Effector memory CD4-positive, alpha-beta T cell (primary cell): ENCODE measurements at regions not wholly inside any gene's neighbourhood (a gene's known extent, or its start where the extent isn't known, plus 50 kb on each side); places are given as distances from the start of the nearest gene placed in this dataset.

ENCODE experiments used
- DNase-seq, 3 donors: peaks; one replicate each; pipeline ENCODE4 v3.0.0-alpha.2; 2020
- H3K27ac ChIP-seq: 2 replicates; pipeline ENCODE4 v1.7.0; 2013; ENCODE audit warnings: mild to moderate bottlenecking, low read length, moderate library complexity; ENCODE audit not compliant: insufficient read depth, poor library complexity, severe bottlenecking
- H3K27me3 ChIP-seq: replicated peaks from 2 replicates; pipeline ENCODE4 v1.7.0; 2013; ENCODE audit warnings: mild to moderate bottlenecking, low read length; ENCODE audit not compliant: insufficient read depth, control insufficient read depth, poor library complexity, severe bottlenecking
- H3K36me3 ChIP-seq: 2 replicates; pipeline ENCODE4 v1.7.0; 2013; ENCODE audit warnings: mild to moderate bottlenecking, low read length, moderate library complexity; ENCODE audit not compliant: control insufficient read depth, insufficient read depth
- H3K4me1 ChIP-seq: 2 replicates; pipeline ENCODE4 v1.7.0; 2013; ENCODE audit warnings: low read length, mild to moderate bottlenecking; ENCODE audit not compliant: control insufficient read depth, insufficient read depth, poor library complexity, severe bottlenecking
- H3K4me3 ChIP-seq: 2 replicates; pipeline ENCODE4 v1.7.0; 2013; ENCODE audit warnings: low read length, low read depth, mild to moderate bottlenecking; ENCODE audit not compliant: insufficient read depth, poor library complexity, severe bottlenecking
- H3K9me3 ChIP-seq: 2 replicates; pipeline ENCODE4 v1.7.0; 2013; ENCODE audit warnings: mild to moderate bottlenecking, low read length, moderate library complexity; ENCODE audit not compliant: control insufficient read depth

DNA sequence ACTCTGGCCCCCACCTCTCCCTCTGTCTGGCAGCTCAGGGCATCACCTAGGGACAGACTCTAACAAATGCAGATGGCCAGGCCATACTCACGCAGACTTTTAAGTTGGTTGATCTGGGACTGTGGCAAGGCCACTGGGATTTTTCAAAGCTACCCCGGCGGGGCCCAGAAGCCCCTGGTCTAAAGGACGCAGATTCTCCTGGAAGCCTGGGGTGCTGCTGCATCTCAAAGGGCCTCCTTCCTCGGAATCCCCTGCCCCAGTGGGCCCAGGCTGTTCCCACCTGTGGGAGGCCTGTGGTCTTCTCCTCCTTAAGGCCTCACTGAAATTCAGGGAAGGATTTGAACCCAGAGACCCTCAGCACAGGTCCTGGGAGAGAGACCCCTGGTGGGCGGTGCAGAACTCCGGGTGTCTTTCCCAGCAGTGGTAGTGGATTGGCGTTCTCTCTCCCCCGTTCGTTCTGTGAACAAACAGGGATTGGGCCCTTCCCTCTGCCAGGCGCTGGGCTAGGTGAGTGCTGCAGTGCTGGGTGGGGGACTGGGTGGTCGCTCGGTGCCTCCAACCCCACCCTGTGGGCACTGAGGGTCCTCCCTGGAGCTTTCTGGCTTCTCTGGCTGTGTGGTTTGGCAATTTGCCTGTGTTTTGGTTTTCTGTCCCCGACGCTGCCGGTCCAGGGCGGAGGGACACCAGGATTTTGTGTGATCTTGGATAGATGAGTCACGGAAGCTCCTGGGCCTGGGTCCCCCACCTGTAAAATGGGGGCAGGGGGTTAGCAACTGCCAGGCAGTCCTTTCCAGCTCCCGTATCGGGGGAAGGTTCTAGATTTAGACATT lies 160.5 kb upstream of the GSE1 start:
- DNase-seq: no peak
- H3K27me3 ChIP-seq: no peaks in the 10 kb centered on the region
- no peak overlapping the region for H3K4me3 ChIP-seq
- H3K27ac ChIP-seq: no peak overlapping the region
- no peaks in the 10 kb centered on the region for H3K9me3 ChIP-seq
- no peaks in the 10 kb centered on the region for H3K36me3 ChIP-seq
- H3K4me1 ChIP-seq: peaks cover 25% of the 10 kb centered on the region

DNA sequence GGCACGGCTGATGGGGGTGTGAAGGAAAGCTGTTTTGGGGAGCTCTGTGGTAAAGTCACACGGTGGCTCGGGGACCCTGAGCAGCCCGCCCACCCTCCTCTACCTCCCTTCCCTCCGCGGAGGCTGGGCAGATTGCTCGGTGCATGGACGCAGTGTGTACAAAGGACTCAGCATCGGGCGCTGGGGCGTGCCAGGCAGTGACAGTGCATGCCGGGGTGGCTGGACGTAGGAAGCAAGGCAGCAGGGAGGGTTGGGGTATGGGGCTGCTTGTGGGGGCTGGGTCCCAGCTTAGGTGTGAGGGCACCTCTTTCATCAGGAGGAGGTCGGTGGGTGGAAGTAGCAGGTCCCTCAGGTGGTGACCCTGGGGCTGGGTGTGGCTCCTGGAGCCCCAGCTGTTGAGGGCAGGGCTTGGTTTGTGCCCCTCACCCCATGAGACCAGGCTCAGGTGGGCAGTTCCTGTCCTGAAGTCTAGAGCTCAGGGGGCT lies 159.9 kb upstream of the GSE1 start:
- no peak overlapping the region for H3K4me3 ChIP-seq
- no peaks in the 10 kb centered on the region for H3K36me3 ChIP-seq
- no peaks in the 10 kb centered on the region for H3K27me3 ChIP-seq
- DNase-seq: no peak
- peaks cover 23% of the 10 kb centered on the region for H3K4me1 ChIP-seq
- H3K27ac ChIP-seq: no peak overlapping the region
- no peaks in the 10 kb centered on the region for H3K9me3 ChIP-seq

DNA sequence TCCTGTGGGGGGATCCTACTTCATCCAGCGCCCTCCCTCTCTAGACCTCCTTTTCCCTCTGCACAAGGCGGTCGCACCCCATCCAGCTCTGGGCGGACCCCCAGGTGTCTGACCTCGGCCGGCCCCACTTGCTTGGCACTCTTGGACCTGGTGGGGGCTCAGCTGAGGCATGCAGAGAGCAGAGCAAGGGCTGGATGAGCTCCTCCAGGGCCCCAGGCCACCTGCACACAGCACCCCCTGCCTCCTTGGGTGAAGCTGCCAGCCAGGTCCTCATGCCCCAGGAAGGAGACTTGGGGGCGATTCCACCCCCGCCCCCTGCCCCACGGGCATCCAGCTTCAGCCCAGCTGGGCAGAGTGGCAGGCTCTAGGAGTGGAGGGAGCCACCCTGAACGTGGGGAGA lies 159.4 kb upstream of the GSE1 start:
- no peak for DNase-seq

DNA sequence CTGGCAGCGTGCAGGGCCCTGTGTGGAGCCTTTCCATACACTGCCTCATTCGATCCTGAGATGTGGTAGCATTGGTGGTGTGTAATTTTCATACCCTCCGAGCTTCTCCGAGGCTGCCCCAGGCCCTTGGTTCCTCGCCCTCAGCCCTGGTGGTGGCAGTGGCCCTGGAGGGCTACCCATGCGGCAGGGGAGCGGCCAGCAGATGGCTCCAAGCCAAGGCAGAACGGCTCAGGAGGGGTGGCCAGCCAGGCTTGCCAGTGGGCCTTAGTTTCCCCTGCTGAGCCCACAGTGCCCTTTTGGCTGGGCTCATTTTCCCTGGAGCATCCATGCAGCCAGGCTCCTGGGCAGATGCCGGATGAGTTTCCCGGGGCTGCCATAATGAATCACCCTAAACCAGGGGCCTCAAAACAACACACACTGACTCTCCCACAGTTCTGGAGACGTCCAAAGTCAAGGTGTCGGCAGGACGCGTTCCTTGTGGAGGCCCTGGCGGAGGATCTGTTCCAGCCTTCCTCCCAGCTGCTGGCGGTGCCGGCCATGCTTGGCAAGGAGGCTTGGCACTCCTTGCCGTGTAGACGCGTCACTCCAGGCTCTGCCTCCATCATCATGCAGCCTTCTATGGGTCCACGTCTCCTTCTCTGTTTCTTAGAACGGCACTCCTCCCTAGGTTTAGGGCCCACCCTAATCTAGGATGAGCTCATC lies 158.8 kb upstream of the GSE1 start:
- peaks cover 12% of the 10 kb centered on the region for H3K4me1 ChIP-seq
- no peaks in the 10 kb centered on the region for H3K9me3 ChIP-seq
- H3K27ac ChIP-seq: no peak overlapping the region
- no peak overlapping the region for H3K4me3 ChIP-seq
- DNase-seq: no peak
- H3K36me3 ChIP-seq: no peaks in the 10 kb centered on the region
- no peaks in the 10 kb centered on the region for H3K27me3 ChIP-seq

More for the DNA sequence above, 159.4 kb upstream of the GSE1 start:
- H3K27me3 ChIP-seq: no peaks in the 10 kb centered on the region
- no peaks in the 10 kb centered on the region for H3K36me3 ChIP-seq
- H3K4me3 ChIP-seq: no peak overlapping the region
- no peak overlapping the region for H3K27ac ChIP-seq
- H3K9me3 ChIP-seq: no peaks in the 10 kb centered on the region
- peaks cover 18% of the 10 kb centered on the region for H3K4me1 ChIP-seq

DNA sequence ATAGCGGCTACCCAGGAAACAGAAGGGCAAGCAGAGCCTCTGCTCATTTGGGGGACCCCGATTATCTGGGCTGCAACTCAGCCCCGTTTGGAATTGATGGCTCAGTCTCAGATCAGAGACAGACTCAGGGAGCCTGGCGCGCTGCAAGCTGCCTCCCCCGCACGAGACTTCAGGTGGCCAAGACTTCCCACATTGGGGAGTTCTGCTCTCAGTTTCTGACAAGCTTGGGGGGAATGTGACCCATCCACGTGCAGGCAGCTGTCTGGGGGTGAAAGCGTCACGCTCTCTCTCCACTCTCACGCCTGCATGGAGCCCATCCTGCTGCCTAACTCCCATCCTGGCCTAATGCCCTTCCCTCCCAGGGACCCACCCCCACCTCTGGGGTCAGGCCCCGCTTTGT lies 157.6 kb upstream of the GSE1 start:
- no peaks in the 10 kb centered on the region for H3K27me3 ChIP-seq
- no peak overlapping the region for H3K27ac ChIP-seq
- no peak for DNase-seq
- no peaks in the 10 kb centered on the region for H3K36me3 ChIP-seq
- no peak overlapping the region for H3K4me3 ChIP-seq
- H3K4me1 ChIP-seq: peaks cover 7% of the 10 kb centered on the region
- no peaks in the 10 kb centered on the region for H3K9me3 ChIP-seq

DNA sequence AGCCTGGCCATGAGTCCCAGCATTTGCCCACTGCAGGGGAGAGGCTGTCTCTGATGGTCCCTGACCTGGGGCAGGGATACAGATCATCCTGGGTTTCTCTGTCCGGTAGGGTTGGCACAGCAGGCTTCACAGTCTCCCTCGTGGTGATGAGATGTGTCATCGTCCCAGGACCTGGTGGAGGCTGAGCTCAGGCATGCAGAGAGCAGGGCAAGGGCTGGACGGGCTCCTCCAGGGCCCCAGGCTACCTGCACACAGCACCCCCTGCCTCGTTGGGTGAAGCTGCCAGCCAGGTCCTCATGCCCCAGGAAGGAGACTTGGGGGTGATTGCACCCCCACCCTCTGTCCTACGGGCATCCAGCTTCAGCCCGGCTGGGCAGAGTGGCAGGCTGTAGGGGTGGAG lies 155.8 kb upstream of the GSE1 start:
- Histone ChIP-seq H3K4me1 (peaks cover 10% of the 10 kb centered on the region), H3K9me3 (no peaks in the 10 kb centered on the region), H3K4me3 (no peak overlapping the region), H3K27ac (no peak overlapping the region), H3K27me3 (peaks cover 3% of the 10 kb centered on the region), H3K36me3 (no peaks in the 10 kb centered on the region)
- no peak for DNase-seq

DNA sequence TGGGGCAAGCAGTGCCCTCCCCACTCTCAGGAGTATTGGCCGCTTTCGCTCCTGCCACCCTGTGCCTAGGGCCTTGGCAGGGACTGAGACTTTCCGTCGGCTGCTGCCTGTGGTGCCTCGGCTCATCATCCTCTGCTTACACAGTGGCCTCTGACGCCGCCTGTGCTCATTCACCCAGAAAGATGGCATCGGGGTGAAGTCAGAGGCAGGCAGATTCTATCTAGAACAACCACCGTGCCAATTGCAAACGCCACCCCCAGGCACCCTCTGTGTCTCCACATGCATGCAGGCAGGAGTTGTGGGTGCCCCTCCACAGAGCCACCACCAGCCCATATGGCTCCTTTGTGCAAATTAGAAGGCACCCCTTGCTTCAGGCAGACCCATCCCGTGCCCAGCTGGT lies 154.2 kb upstream of the GSE1 start:
- Histone ChIP-seq H3K36me3 (no peaks in the 10 kb centered on the region), H3K9me3 (no peaks in the 10 kb centered on the region), H3K27me3 (peaks cover 16% of the 10 kb centered on the region), H3K4me3 (no peak overlapping the region), H3K27ac (no peak overlapping the region), H3K4me1 (peaks cover 7% of the 10 kb centered on the region)
- DNase-seq: no peak

DNA sequence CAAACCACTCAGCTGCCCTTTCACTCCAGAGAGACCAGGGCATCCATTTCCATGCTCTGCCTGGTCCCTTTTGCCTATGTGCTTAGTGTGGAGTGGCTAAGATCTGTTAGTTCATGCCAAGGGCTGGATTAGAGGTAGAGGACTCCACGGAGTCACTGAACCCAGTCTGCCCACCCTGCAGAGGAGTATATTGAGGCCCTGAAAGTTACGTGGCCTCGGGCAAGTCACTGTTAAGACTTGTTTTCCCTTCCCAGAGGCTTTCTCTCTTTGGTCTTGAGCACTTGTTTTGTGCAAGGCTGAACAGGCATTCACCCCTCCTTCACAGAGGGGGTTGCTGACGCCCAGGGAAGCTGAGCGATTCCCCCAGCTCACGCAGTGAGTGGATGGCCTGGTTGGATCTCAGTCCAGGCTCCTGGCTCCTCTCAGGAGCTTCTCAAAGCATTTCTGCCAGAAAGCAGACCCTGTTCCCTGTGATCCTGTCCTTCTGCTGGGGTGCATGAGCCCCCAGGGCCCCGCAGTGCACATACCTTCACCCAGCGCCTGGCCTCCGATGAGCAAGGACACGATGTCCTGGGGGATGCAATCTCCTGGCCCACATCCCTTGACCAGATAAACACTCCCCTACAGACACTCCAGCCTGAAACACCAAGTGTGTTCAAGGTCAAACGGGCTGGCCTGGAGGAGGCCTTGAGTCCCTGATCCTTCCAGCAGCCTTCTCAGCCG lies 153.4 kb upstream of the GSE1 start:
- H3K36me3 ChIP-seq: no peaks in the 10 kb centered on the region
- peaks cover 17% of the 10 kb centered on the region for H3K27me3 ChIP-seq
- H3K4me1 ChIP-seq: peaks cover 7% of the 10 kb centered on the region
- DNase-seq: no peak
- H3K4me3 ChIP-seq: no peak overlapping the region
- H3K9me3 ChIP-seq: no peaks in the 10 kb centered on the region
- no peak overlapping the region for H3K27ac ChIP-seq

DNA sequence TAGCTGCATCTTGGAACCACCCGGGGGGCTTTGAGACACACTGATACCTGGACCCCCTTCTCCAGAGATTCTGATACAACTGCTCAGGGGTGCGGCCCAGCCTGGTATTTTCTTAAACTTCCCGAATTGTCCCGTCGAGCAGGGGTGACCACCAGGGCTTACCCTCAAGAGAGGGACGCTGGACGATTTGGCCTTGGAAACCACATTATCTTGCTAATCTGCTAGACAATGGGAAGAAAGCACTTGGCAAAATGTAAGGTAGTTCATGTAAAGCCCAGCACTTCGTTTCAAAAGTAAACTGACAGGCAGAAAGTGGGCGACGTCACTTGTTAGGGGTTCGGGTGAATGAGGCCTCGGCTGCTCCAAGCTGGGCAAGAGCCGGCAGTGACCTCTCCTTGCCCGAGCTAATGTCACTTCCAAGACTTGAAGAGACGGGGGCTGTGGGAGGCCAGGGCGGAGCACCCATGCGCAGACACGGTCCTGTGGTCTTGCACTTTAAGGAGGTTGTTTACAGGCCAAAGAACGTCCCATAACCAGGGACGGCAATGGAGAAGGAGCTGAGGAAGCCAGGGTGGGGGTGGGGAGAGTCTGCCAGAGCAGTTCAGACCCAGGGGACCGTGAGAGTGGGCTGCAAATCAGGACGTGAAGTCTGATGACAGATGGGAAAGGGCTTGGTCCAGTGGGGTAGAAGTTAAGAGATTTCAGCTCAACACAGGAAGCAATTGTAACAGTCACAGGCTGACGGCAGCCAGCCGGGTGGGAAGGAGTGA lies 152.7 kb upstream of the GSE1 start:
- peaks cover 20% of the 10 kb centered on the region for H3K27me3 ChIP-seq
- no peaks in the 10 kb centered on the region for H3K9me3 ChIP-seq
- H3K36me3 ChIP-seq: no peaks in the 10 kb centered on the region
- H3K4me3 ChIP-seq: no peak overlapping the region
- no peak overlapping the region for H3K27ac ChIP-seq
- H3K4me1 ChIP-seq: peaks cover 7% of the 10 kb centered on the region
- DNase-seq: no peak
